ENCODE measurements at regions not wholly inside any gene's neighbourhood (a gene's known extent, or its start where the extent isn't known, plus 50 kb on each side); places are given as distances from the start of the nearest gene placed in this dataset.

DNA sequence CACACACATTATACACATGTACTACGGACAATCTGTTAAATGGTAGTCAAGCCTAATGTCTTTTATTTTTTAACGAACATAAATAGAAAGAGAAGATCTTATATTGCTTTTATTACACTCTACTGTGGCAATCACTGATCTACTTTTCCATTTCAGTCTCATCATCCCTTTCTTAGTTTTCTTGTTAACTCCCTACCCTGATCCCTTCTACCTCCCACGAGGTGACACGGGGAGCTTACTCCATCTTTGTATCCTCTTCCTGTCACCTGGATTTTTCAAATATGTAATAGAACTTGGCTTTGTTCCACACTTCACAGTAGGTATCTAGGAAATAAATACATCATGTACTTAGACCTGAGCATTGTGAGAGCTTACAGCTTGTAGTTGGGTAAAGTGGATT lies 211.0 kb downstream of the PIK3R1 start:
- CTCF ChIA-PET: no interaction called here
- H3K27ac ChIP-seq (ENCODE audit: low read depth, low read length): no peak overlapping the region
- POLR2A ChIA-PET: no interaction called here

DNA sequence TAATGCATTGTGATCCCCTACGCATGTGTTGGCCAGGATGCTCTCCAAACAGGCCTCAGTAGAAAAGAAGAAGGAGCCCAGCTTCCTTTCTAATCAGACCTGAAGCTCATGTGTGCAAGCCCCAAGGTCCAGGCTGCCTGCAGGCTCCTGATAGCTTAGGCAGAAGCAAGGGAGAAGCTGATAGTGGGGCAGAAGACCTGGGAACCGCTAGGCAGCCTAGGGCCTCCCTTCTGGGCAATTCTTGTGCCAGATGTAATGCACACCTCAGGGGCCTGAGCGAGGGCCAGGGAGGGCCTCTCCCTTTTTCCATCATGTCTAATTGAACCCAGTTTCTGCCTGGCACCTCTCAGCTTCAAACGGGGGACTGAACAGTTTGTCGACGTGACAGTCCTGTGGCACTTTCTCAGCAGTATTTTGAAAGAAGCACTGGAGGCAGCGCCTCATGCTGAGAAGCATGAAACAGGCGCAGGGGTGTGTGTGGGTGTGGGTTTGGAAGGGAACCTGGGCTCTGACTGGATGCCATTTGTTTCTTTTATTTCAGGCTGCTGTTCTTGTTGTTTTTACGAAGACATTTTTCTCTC lies 212.8 kb downstream of the PIK3R1 start:
- H3K79me2 ChIP-seq (ENCODE audit: insufficient read depth, low read length): no peaks in the 10 kb centered on the region
- H3K27ac ChIP-seq (ENCODE audit: low read depth, low read length): no peak overlapping the region
- CTCF ChIA-PET: no interaction called here
- ATAC-seq: no peak
- H3K9me2 ChIP-seq (ENCODE audit: insufficient read depth): no peaks in the 10 kb centered on the region
- no peak overlapping the region for H3K9ac ChIP-seq (ENCODE audit: low read length)
- H3K9me3 ChIP-seq (ENCODE audit: control insufficient read depth in 1 of 2, insufficient read depth in 1 of 2, low read depth in 1 of 2, low read length in 2 of 2): no peaks in the 10 kb centered on the region
- no peaks in the 10 kb centered on the region for H3K36me3 ChIP-seq (ENCODE audit: control insufficient read depth in 1 of 2, insufficient read depth in 2 of 2, low read length in 2 of 2)
- POLR2A ChIA-PET: no interaction called here
- DNase-seq (ENCODE audit: low read depth, low spot score): no peak
- H3K4me2 ChIP-seq (ENCODE audit: low read length): no peak overlapping the region
- intact Hi-C loops (cut with micrococcal nuclease): no loop called here
- BruUV-seq (replicated peaks): no TSS peak
- H4K20me1 ChIP-seq (ENCODE audit: insufficient read depth): no peaks in the 10 kb centered on the region
- no peak overlapping the region for H3K4me3 ChIP-seq (replicated peaks in 1 of 2; ENCODE audit: low read depth in 1 of 2, low read length in 2 of 2)
- no peaks in the 10 kb centered on the region for H3K27me3 ChIP-seq (ENCODE audit: insufficient read depth, low read length)
- peaks cover 24 to 60% of the 10 kb centered on the region in 2 experiments for H3K4me1 ChIP-seq (ENCODE audit: control insufficient read depth in 1 of 2, insufficient read depth in 2 of 2, low read length in 2 of 2)
- RAD21 ChIA-PET (ENCODE audit: low non-redundant PET in 1 of 2, low total read pairs in 2 of 2, uncharacterized antibody in 2 of 2, unreplicated experiment in 2 of 2): no interaction called here
- no peak overlapping the region for H2AFZ ChIP-seq (ENCODE audit: low read depth, low read length, poor library complexity, severe bottlenecking)
- no peak for TF ChIP-seq SIN3A (IDR thresholded peaks at IDR 0.05; ENCODE audit: low read depth)
- TF ChIP-seq EZH2phosphoT487 (IDR thresholded peaks at IDR 0.05; ENCODE audit: borderline replicate concordance): no peak
- TF ChIP-seq REST (IDR thresholded peaks at IDR 0.05; ENCODE audit: low read depth): no peak
- TF ChIP-seq EGR1 (IDR thresholded peaks at IDR 0.05; ENCODE audit: low read depth): no peak
- no peak for TF ChIP-seq CTCF (IDR thresholded peaks at IDR 0.05 in 2 of 3, conservative IDR thresholded peaks at IDR 0.05 in 1 of 3; ENCODE audit: borderline replicate concordance in 1 of 3, insufficient read depth in 1 of 3, low read depth in 2 of 3, low read length in 2 of 3)
- no peak for TF ChIP-seq ZNF274 (IDR thresholded peaks at IDR 0.05; ENCODE audit: low read depth, low read length)
- TF ChIP-seq CEBPB (IDR thresholded peaks at IDR 0.05; ENCODE audit: low read depth): no peak
- no peak for TF ChIP-seq POLR2AphosphoS5 (IDR thresholded peaks at IDR 0.05; ENCODE audit: low read depth, low read length)
- no peak for TF ChIP-seq YY1 (IDR thresholded peaks at IDR 0.05; ENCODE audit: extremely low read depth, insufficient replicate concordance, low read depth, low read length)
- no peak for TF ChIP-seq ELF1 (IDR thresholded peaks at IDR 0.05; ENCODE audit: borderline replicate concordance, low read depth)
- TF ChIP-seq MAX (IDR thresholded peaks at IDR 0.05): no peak
- no peak for TF ChIP-seq TCF7L2 (IDR thresholded peaks at IDR 0.05; ENCODE audit: borderline replicate concordance, extremely low read depth, insufficient read depth, insufficient read length)
- no peak for TF ChIP-seq RAD21 (IDR thresholded peaks at IDR 0.05; ENCODE audit: low read depth)
- TF ChIP-seq EZH2 (IDR thresholded peaks at IDR 0.05): no peak

More for the DNA sequence above, 211.0 kb downstream of the PIK3R1 start:
- H3K4me2 ChIP-seq (ENCODE audit: low read length): no peak overlapping the region
- H3K27me3 ChIP-seq (ENCODE audit: insufficient read depth, low read length): no peaks in the 10 kb centered on the region
- no peaks in the 10 kb centered on the region for H3K9me2 ChIP-seq (ENCODE audit: insufficient read depth)
- H4K20me1 ChIP-seq (ENCODE audit: insufficient read depth): no peaks in the 10 kb centered on the region
- TF ChIP-seq ZNF274 (IDR thresholded peaks at IDR 0.05; ENCODE audit: low read depth, low read length): no peak
- no peak for TF ChIP-seq YY1 (IDR thresholded peaks at IDR 0.05; ENCODE audit: extremely low read depth, insufficient replicate concordance, low read depth, low read length)
- RAD21 ChIA-PET (ENCODE audit: low non-redundant PET in 1 of 2, low total read pairs in 2 of 2, uncharacterized antibody in 2 of 2, unreplicated experiment in 2 of 2): no interaction called here
- no peaks in the 10 kb centered on the region for H3K79me2 ChIP-seq (ENCODE audit: insufficient read depth, low read length)
- H3K9me3 ChIP-seq (ENCODE audit: control insufficient read depth in 1 of 2, insufficient read depth in 1 of 2, low read depth in 1 of 2, low read length in 2 of 2): no peaks in the 10 kb centered on the region
- ATAC-seq: no peak
- no peak overlapping the region for H3K9ac ChIP-seq (ENCODE audit: low read length)
- BruUV-seq (replicated peaks): no TSS peak
- DNase-seq (ENCODE audit: low read depth, low spot score): no peak
- no peak overlapping the region for H3K4me3 ChIP-seq (replicated peaks in 1 of 2; ENCODE audit: low read depth in 1 of 2, low read length in 2 of 2)
- intact Hi-C loops (cut with micrococcal nuclease): no loop called here
- H3K36me3 ChIP-seq (ENCODE audit: control insufficient read depth in 1 of 2, insufficient read depth in 2 of 2, low read length in 2 of 2): no peaks in the 10 kb centered on the region
- peaks cover 12 to 50% of the 10 kb centered on the region in 2 experiments for H3K4me1 ChIP-seq (ENCODE audit: control insufficient read depth in 1 of 2, insufficient read depth in 2 of 2, low read length in 2 of 2)
- no peak overlapping the region for H2AFZ ChIP-seq (ENCODE audit: low read depth, low read length, poor library complexity, severe bottlenecking)

All from HCT116 (cell line).